HG03066 (cell line): ENCODE measurements at regions not wholly inside any gene's neighbourhood (a gene's known extent, or its start where the extent isn't known, plus 50 kb on each side); places are given as distances from the start of the nearest gene placed in this dataset.

Experiments used
- ATAC-seq: cut with Tn5 transposase; IDR thresholded peaks from one replicate; pipeline ENCODE4 v1.9.1; 2021; ENCODE audit warnings: low read depth; ENCODE audit not compliant: unreplicated experiment

DNA sequence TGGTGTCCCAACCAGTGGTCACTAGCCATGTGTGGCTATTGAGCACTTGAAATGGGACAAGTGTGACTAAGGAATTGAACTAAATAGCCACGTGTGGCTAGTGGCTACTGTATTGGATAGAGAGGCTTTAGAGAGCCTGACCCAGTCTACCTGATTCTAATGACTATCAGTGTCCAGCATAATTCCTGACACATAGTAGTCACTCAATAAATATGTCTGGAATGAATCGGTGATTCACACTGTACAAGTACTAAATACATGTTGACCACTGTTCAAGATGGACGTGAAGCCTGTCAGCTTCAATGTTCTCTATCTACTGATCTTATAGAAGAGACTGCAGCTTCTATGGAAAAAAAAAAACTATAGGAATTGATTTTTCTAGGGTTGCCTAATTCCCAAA, 57.7 kb upstream of the MAST4 start:
- ATAC-seq = no peak

- no peak for ATAC-seq
Measured at GRCh38 chr5:66540078-66540477, 56.1 kb upstream of the MAST4 start.

- ATAC-seq = no peak
Measured at GRCh38 chr5:66542711-66543110, 53.5 kb upstream of the MAST4 start.
